Mesothelial cell of epicardium (in vitro differentiated cells): ENCODE measurements at regions not wholly inside any gene's neighbourhood (a gene's known extent, or its start where the extent isn't known, plus 50 kb on each side); places are given as distances from the start of the nearest gene placed in this dataset.

Experiments used
- DNase-seq, 2 experiments: peaks; one replicate each; pipeline ENCODE4 v3.0.0; 2021; ENCODE audit warnings: low spot score in 2 of 2; ENCODE audit not compliant: unreplicated experiment in 2 of 2
- H3K27ac Mint-ChIP-seq: 2 replicates; pipeline ENCODE4 v1.8.0; 2021; ENCODE audit warnings: mixed read lengths
- H3K27me3 Mint-ChIP-seq: 2 replicates; pipeline ENCODE4 v1.8.0; 2021; ENCODE audit warnings: low read depth, mixed read lengths
- H3K36me3 Mint-ChIP-seq: 2 replicates; pipeline ENCODE4 v1.8.0; 2021; ENCODE audit warnings: mixed read lengths
- H3K4me1 Mint-ChIP-seq: 2 replicates; pipeline ENCODE4 v1.8.0; 2021; ENCODE audit warnings: mixed read lengths
- H3K4me3 Mint-ChIP-seq: 2 replicates; pipeline ENCODE4 v1.8.0; 2021; ENCODE audit warnings: mild to moderate bottlenecking, moderate library complexity, mixed read lengths
- H3K9me3 Mint-ChIP-seq: 2 replicates; pipeline ENCODE4 v1.8.0; 2021; ENCODE audit warnings: mixed read lengths
- CTCF ChIP-seq: fragments of 200-600 bp; sonication (generic); IDR thresholded peaks from one replicate; pipeline ENCODE4 v1.5.0; 2021; ENCODE audit warnings: antibody characterized with exemption; ENCODE audit not compliant: unreplicated experiment

GRCh38 chr2:217277646-217278398 lies 418.0 kb upstream of the TNP1 start:
- DNase-seq, result no peak
- Mint-ChIP-seq H3K27me3 (no peaks in the 10 kb centered on the region), H3K27ac (no peak overlapping the region), H3K4me3 (no peak overlapping the region), H3K36me3 (no peaks in the 10 kb centered on the region), H3K9me3 (peaks cover 3% of the 10 kb centered on the region), H3K4me1 (peaks cover 28% of the 10 kb centered on the region)
- TF ChIP-seq CTCF, result no peak

DNA sequence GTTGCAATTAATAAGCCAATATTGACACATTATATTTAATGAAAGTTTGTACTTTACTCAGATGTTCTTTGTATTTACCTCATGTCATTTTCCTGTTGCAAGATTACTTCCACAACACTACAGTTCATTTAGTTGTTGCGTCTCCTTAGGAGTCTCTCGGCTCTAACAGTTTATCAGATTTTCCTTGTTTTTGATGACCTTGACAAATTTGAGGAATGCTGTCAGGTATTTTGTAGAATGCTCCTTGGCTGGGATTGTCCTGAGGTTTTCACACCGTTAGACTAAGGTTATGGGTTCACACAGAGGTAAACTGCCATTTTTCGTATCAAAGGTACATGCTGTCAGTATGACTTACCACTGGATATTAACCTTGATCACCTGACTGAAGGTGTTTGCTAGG lies 416.6 kb upstream of the TNP1 start:
- Mint-ChIP-seq H3K27me3 (no peaks in the 10 kb centered on the region), H3K9me3 (peaks cover 3% of the 10 kb centered on the region), H3K4me3 (no peak overlapping the region), H3K4me1 (peaks cover 26% of the 10 kb centered on the region), H3K36me3 (no peaks in the 10 kb centered on the region), H3K27ac (no peak overlapping the region)
- TF ChIP-seq CTCF, result no peak
- no peak for DNase-seq

- H3K27me3 Mint-ChIP-seq, result no peaks in the 10 kb centered on the region
- H3K4me1 Mint-ChIP-seq, result peaks cover 31% of the 10 kb centered on the region
- no peak overlapping the region for H3K27ac Mint-ChIP-seq
- peaks cover 3% of the 10 kb centered on the region for H3K9me3 Mint-ChIP-seq
- DNase-seq, result no peak
- no peaks in the 10 kb centered on the region for H3K36me3 Mint-ChIP-seq
- H3K4me3 Mint-ChIP-seq, result no peak overlapping the region
- TF ChIP-seq CTCF, result no peak
Observed at GRCh38 chr2:217275091-217275490, 415.2 kb upstream of the TNP1 start.

GRCh38 chr2:217274578-217274977 lies 414.7 kb upstream of the TNP1 start:
- Mint-ChIP-seq H3K36me3 (no peaks in the 10 kb centered on the region), H3K4me3 (no peak overlapping the region), H3K4me1 (peaks cover 31% of the 10 kb centered on the region), H3K27ac (no peak overlapping the region), H3K27me3 (no peaks in the 10 kb centered on the region), H3K9me3 (peaks cover 3% of the 10 kb centered on the region)
- DNase-seq, result no peak
- TF ChIP-seq CTCF, result no peak

- H3K4me3 Mint-ChIP-seq, result no peak overlapping the region
- no peaks in the 10 kb centered on the region for H3K36me3 Mint-ChIP-seq
- DNase-seq, result no peak
- H3K4me1 Mint-ChIP-seq, result peaks cover 38% of the 10 kb centered on the region
- TF ChIP-seq CTCF, result no peak
- peaks cover 3% of the 10 kb centered on the region for H3K9me3 Mint-ChIP-seq
- H3K27me3 Mint-ChIP-seq, result no peaks in the 10 kb centered on the region
- H3K27ac Mint-ChIP-seq, result no peak overlapping the region
Observed at GRCh38 chr2:217273851-217274250, 414.0 kb upstream of the TNP1 start.

DNA sequence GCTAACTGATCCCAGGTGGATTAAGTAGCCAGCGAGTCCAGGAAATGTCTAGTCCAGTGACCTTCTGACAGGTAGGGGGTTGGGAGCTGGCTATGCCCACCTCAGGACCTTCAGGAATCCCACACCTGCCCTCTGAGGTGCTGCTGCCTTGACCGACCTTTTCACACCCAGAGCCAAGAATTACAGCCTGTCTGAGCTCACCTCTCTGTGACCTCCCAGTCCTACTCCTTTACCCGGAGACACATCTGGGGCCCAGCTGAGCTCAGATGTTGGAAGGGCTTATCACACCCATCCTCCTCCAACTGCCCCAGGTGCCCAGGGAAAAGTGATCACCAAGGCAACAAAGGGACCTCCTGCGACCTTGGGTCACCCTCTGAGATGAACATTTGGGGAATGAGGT lies 413.3 kb upstream of the TNP1 start:
- no peaks in the 10 kb centered on the region for H3K27me3 Mint-ChIP-seq
- peaks cover 5% of the 10 kb centered on the region for H3K9me3 Mint-ChIP-seq
- H3K4me3 Mint-ChIP-seq, result no peak overlapping the region
- H3K4me1 Mint-ChIP-seq, result peaks cover 33% of the 10 kb centered on the region
- H3K36me3 Mint-ChIP-seq, result peaks cover under 1% of the 10 kb centered on the region
- no peak for TF ChIP-seq CTCF
- no peak overlapping the region for H3K27ac Mint-ChIP-seq
- DNase-seq, result no peak
